ENCODE measurements at regions not wholly inside any gene's neighbourhood (a gene's known extent, or its start where the extent isn't known, plus 50 kb on each side); places are given as distances from the start of the nearest gene placed in this dataset.

DNA sequence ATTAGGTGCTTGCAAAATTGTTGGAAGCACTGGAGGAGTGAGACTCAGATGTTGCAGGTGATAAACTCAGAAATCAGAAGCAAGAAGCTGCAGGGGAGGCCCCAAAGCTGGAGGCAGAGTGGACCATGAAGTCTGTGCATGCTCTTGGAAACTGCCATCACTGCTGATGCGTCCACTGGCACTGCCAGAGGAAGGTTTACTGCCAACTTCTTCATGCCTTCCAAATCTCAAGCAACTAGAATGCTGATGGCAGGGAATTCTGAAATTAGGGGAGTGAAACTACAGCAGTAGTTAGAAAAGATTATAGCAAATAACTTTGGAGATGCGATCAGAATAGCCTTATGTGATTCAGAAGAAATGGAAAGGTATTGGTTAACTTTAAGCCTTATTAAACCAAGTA lies 277.1 kb upstream of the SDK2 start:
- TF ChIP-seq, protein P1, sequence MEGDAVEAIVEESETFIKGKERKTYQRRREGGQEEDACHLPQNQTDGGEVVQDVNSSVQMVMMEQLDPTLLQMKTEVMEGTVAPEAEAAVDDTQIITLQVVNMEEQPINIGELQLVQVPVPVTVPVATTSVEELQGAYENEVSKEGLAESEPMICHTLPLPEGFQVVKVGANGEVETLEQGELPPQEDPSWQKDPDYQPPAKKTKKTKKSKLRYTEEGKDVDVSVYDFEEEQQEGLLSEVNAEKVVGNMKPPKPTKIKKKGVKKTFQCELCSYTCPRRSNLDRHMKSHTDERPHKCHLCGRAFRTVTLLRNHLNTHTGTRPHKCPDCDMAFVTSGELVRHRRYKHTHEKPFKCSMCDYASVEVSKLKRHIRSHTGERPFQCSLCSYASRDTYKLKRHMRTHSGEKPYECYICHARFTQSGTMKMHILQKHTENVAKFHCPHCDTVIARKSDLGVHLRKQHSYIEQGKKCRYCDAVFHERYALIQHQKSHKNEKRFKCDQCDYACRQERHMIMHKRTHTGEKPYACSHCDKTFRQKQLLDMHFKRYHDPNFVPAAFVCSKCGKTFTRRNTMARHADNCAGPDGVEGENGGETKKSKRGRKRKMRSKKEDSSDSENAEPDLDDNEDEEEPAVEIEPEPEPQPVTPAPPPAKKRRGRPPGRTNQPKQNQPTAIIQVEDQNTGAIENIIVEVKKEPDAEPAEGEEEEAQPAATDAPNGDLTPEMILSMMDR (conservative IDR thresholded peaks at IDR 0.05 in 1 of 2, IDR thresholded peaks at IDR 0.05 in 1 of 2; ENCODE audit: extremely low read depth in 1 of 2, insufficient read depth in 1 of 2, low read depth in 1 of 2, low read length in 2 of 2), result no peak
- TF ChIP-seq EZH2 (IDR thresholded peaks at IDR 0.05; ENCODE audit: borderline replicate concordance, low read length), result no peak
